Muscle of back (tissue), 3 donors: ENCODE measurements at regions not wholly inside any gene's neighbourhood (a gene's known extent, or its start where the extent isn't known, plus 50 kb on each side); places are given as distances from the start of the nearest gene placed in this dataset.

Experiments used
- DNase-seq, 3 donors: peaks; one replicate each; pipeline versions ENCODE4 v3.0.0 to v3.0.0-alpha.2; 2013

- DNase-seq: no peak
Observed at GRCh38 chr2:2765839-2766495, 434.9 kb upstream of the MYT1L start.

- no peak for DNase-seq
Observed at GRCh38 chr2:2765176-2765800, 434.2 kb upstream of the MYT1L start.

DNA sequence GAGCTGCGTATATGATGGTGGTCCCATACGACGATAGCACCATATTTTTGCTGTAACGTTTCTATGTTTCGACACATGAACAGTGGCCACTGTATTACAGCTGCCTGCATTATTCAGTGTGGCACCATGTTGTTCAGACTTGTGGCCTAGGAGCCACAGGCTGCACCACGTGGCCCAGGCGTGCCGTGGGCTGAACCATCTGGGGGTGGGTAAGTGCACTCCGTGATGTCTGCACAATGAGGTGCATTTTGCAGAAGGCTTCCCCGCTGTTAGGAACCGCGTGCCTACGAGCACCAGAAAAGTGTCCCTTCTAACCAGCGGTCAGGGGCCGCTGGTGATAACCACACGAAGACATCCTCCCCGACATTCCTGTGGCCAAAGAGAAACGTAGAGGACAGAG, 433.7 kb upstream of the MYT1L start:
- DNase-seq: no peak

DNA sequence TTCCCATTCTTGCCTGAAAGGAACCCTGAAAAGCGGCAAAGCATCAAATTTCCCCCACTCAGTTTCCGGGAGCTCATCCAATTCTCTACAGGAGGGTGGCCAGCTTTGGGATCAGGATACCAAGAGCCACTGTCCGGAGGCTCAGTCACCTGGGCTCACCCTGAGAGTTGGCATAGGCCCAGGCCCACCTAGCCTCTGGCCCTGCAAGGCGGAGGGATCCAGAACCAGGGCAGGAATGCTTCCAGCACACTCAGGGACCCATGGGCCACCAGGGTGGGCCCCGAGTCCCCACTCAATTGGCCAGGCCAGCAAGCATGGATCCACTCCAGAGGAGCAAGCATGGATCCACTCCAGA, 432.9 kb upstream of the MYT1L start:
- DNase-seq: peak in 1 of 3 donors; percentile 12

GRCh38 chr2:2763351-2764000, 432.4 kb upstream of the MYT1L start:
- DNase-seq: peak in 1 of 3 donors; percentile 39

GRCh38 chr2:2762913-2763312, 431.8 kb upstream of the MYT1L start:
- peak in 1 of 3 donors; percentile 30 for DNase-seq

DNA sequence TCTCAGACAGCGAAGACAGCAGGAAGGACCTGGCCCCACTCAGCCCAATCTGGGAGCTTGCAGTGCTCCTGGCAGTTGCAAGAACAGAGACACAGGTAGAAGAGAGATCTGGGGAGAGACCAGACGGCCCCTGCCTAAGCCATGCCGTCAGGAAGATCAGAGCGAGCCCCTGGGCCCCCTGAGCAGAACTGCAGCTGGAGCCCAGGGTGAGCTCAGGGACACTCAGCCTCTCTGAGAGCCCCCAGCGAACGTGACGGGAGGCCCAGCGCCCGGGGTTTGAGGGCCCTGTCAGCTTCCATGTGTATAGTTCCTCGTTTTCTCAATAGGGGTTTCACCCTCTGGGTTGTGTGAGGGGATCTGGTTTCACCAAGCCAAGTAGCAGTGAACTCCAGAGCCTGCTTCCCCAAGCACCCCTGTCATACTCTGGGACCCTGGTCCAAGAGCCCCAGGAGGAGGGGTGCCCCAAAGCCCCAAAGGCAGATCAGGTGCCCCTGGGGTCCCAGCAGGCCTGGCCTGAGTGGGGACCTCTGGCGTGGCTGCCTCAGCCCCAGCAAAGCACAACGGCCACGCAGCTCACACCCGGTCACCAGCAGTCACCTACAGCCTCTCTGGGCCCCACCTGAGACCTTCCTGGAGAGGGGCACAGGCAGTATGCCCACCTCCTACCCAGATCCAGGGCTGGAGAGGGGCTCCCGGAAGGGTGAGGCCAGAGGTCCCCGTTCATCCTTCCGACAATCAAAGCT, 431.3 kb upstream of the MYT1L start:
- no peak for DNase-seq

DNA sequence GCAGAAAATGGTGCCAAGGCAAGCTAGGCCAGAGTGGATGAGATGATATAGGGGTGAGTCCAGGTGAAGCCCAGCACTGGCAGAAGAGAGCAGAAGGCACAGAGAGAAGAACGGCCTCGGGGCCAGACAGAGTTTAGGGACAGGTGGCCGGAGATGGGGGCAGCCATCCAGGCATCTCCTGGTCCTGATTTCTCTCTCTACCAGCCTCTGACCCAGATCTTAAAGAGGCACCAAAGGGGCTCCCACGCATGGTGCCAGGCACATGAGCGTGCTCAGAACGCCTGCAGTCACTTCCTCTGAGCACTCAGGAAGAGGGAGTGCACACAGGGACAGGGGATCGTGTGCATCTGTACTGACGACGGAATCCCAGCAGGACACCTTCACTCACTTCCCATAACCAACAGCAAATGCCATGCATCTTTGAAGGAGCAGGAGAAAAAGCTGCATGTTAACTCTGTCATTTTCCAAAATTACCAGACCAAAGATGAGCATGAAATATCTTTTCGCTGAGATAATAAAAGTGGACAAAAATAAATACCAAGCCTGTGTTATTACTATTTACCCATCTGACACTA, 427.8 kb upstream of the MYT1L start:
- no peak for DNase-seq

DNA sequence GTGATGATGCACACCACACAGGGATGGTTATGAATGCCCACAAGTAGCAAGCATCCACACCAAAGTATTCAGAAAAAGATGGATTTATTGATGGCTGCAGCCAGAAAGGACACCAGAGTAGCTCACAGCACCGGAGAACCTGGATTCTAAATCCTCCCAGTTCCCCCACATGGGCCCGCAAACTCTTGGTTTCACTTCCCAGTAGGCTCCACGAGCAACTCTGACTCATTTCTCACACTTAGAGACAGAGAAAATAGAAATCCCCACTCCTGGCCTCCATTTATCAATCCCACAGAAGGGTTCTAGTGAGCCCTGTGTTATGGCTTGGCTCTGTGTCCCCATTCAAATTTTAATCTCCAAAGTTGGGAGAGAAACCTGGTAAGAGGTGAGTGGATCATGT, 426.7 kb upstream of the MYT1L start:
- DNase-seq: no peak

- DNase-seq: no peak
Observed at GRCh38 chr2:2756886-2757285, 425.8 kb upstream of the MYT1L start.

GRCh38 chr2:2755990-2756389, 424.9 kb upstream of the MYT1L start:
- no peak for DNase-seq

- no peak for DNase-seq
Observed at GRCh38 chr2:2754940-2755339, 423.9 kb upstream of the MYT1L start.

GRCh38 chr2:2751715-2752315, 420.7 kb upstream of the MYT1L start:
- no peak for DNase-seq

DNA sequence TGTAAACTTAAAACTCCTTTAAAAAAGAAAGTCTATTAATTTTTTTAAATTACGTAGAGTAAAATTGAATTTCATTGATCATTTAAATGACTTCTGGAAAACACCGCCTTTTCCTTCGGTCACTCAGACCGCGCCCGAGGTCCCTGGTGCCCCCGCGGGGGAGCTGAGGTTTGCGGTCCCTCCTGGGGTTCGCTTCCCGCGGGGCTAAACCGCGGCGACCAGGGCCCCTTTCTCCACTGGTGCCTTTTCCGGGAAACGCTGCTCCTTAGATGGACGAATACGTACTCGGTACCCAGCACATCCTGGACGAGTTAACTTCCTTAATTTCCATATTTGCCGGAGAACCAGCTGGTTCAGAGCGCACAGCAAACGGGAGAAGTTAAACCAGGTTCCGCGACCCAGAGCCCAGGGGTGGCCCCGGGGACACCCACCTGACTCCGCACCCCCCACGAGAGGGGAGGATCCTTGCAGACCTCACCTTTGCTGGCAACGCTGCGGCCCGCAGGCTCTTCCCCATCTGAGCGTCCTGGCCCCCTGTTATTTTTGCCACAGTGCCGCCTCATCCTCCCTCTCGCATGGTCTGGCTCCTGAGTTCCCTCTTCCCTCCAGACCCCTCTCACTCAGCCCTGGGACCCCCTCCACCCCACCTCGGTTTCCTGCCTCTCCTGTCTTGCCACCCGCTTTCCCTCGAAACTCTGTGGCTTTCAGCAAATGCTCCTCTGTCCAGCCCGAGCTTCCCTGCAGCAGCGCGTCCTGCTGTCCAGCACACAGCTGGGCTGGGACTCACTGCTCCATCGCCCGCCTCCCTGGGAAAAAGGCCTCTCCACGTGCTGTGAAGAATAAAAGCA, 420.0 kb upstream of the MYT1L start:
- no peak for DNase-seq

DNA sequence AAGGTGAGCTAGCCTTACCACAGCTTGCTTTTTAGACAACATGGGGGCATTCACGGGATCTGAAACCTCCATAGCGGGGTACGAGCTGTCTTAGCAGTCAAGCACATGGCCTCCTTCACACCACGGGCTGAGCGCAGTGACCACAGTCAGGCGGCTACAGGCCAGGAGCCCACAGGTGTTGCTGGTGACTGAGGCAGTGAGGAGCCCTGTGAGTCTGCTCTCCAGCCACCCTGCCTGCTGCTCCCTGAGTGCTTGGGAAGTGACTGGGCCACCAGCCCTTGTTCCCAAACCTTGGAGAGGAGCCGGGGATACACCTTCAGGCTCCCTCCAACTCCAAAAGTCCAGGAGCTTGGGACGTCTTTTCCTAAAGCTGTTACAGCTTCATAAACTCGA, 418.1 kb upstream of the MYT1L start:
- DNase-seq: no peak

DNA sequence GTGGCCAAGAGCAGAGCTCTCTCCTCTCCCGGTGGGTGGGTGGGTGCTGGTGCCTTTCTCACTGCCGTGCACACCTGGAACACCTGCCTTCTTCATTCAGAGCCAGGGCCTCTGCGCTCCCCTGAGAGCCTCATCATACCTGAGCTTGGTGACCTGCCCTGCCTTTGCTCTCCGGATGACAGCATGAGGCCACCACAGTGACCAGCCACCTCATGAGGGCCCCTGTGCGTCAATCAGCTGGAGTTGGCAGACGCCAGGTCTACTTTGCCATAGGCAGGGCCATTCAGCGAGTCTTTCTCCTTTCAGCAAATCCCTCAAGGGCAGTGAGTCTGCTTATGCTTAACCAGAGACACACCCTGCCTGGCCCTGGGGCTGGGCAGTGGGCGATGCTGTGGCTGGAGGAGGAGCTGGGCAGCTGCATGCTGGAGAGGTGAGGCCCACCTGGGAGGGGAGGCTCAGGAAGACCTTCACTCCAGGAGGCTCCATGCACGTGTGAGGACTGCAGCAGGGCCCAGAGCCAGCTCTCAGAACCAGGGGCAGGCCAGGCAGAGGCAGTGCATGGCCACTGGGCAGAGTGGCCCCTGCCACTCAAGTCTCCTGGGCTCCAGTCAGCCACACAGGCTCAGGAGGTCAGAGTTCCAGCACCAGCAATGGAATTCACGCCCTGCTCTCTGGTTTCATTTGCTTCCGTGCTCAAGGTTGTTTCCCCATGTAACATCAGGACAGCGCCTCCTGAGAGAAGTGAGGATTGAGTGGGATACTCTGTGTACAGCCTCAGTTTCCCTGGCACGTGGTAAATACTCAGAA, 417.5 kb upstream of the MYT1L start:
- DNase-seq: no peak

DNA sequence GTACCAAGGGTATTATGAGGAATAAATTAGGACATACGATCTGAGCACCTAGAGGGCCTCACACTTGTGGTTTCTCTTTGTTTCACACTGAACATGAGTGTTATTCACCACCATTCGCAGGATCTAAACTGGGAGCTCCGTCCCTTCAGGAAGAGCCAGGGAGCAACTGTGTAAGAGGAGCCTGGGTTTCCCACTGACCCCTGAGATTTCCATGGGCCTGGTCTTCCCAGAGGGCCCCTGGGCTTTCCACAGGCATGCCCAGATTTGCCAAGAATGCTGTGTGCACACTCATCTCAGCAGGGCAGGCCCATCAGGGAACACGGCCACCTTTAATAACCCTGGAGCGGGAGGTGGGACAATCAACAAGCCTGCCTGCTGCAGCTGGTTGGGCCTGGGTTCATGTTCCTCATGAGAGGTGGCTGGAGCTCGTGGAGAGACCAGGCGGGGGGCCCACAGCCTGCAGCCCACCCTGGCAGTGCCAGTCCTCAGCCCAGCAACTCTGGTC, 416.8 kb upstream of the MYT1L start:
- DNase-seq: no peak

DNA sequence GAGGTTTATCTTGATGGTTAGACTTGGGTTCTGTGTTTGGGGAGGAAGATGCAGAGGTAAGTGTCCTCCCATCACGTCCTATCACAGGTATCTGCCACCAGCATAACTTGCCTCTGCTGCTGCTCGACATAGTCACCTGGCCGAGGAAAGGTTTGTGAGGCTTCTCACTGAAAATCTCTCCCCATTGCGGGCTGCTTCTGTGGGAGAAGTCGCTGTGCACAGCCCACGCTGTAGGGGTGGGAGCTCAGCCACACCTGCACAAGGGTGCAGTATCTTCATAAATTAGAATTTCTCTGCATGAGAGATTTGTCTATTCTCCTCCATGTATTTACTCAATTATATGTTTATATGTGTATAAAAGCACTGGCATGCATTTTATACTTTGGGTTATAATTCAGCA, 415.7 kb upstream of the MYT1L start:
- DNase-seq: no peak

DNA sequence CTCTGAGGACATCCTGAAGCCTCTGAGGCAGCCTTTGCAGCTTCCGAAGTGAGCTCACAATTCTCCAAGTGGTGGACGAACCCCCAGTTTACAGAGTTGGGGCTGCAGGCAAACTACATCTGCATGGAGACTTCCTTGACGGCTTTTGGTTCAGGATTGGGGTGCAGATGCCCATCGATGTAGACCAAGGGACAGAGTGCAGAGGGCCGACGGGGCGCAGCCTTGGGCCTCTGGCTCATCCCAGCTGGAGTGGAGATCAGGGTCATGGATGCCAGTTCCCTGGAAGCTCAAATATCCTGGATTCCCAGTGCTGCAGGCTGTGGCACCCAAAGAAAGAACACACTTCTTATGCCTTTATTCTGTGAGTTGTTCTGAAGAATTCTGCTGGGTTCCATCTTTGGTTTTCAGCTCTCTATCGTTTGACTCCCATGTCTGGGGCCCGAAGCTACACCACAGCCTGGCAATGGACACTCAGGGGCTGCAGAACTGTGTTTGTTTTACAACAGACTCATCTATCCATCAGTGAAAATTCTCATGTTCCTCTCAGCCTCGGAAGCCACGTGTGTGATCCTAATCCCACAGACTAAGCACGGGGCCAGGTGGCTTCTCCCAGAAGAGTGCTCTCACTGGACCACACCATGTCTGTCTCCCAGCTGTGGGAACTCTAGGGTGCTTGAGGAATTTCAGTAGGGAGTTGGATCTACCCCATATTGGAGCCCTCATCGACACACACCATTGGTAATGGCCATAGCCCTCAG, 414.1 kb upstream of the MYT1L start:
- no peak for DNase-seq
